H1 (cell line): ENCODE measurements at regions not wholly inside any gene's neighbourhood (a gene's known extent, or its start where the extent isn't known, plus 50 kb on each side); places are given as distances from the start of the nearest gene placed in this dataset.

Experiments used
- CTCF ChIA-PET: fragments of 300-600 bp; sonication (Branson Sonifier 250); formaldehyde crosslinking; loops from one replicate; lab custom pipeline; 2021; ENCODE audit not compliant: partially characterized antibody; lab: Charles Lee
- POLR2A ChIA-PET: fragments of 300-600 bp; sonication (Branson Sonifier 250); formaldehyde crosslinking; loops from one replicate; lab custom pipeline; 2021; ENCODE audit warnings: inconsistent platforms; ENCODE audit not compliant: partially characterized antibody; lab: Charles Lee
- DNase-seq, 2 experiments: peaks; one replicate each; pipeline versions ENCODE4 v3.0.0 to v3.0.0-alpha.2; 2010 to 2022; ENCODE audit warnings: low spot score in 2 of 2, low read depth in 1 of 2, mixed read lengths in 1 of 2
- FAIRE-seq: peaks from 2 replicates; lab custom pipeline; 2011; peaks lifted over from hg19 to GRCh38; lab: Jason Lieb, UNC
- H2AFZ ChIP-seq: 2 replicates; pipeline ENCODE4 v1.8.1; 2012; ENCODE audit warnings: low read length, inconsistent platforms
- H2AK5ac ChIP-seq: 2 replicates; pipeline ENCODE4 v1.6.1; 2013; ENCODE audit warnings: low read depth, low read length
- H2BK120ac ChIP-seq: replicated peaks from 2 replicates; pipeline ENCODE3; 2013; ENCODE audit warnings: low read depth, low read length, inconsistent platforms
- H2BK12ac ChIP-seq: 2 replicates; pipeline ENCODE4 v1.6.1; 2013; ENCODE audit warnings: low read depth, low read length
- H2BK15ac ChIP-seq: 2 replicates; pipeline ENCODE4 v1.6.1; 2013; ENCODE audit warnings: low read length
- H2BK20ac ChIP-seq: 2 replicates; pipeline ENCODE4 v1.6.1; 2013; ENCODE audit warnings: low read length
- H2BK5ac ChIP-seq: 2 replicates; pipeline ENCODE4 v1.6.1; 2013; ENCODE audit warnings: low read depth, low read length
- H3K14ac ChIP-seq: 2 replicates; pipeline ENCODE4 v1.6.1; 2013; ENCODE audit warnings: inconsistent platforms; ENCODE audit not compliant: insufficient read length
- H3K18ac ChIP-seq: 2 replicates; pipeline ENCODE4 v1.6.1; 2013; ENCODE audit warnings: low read length; ENCODE audit errors: extremely low read depth
- H3K23ac ChIP-seq: 2 replicates; pipeline ENCODE4 v1.6.1; 2013; ENCODE audit warnings: inconsistent platforms; ENCODE audit not compliant: insufficient read length
- H3K23me2 ChIP-seq: 2 replicates; pipeline ENCODE4 v1.6.1; 2013; ENCODE audit warnings: low read depth, low read length
- H3K27ac ChIP-seq: 2 replicates; pipeline ENCODE4 v1.6.1; 2011; ENCODE audit warnings: low read depth, low read length, inconsistent platforms
- H3K27me3 ChIP-seq, 4 experiments: replicated peaks in 1 of 4; 1 replicate in 1 of 4; 2 replicates in 3 of 4; pipeline versions ENCODE4 v1.6.1 to v1.8.1; 2011 to 2013; ENCODE audit warnings: low read length in 3 of 4, mild to moderate bottlenecking in 3 of 4, inconsistent platforms in 2 of 4, mixed read lengths in 2 of 4, moderate library complexity in 1 of 4; ENCODE audit not compliant: control insufficient read depth in 3 of 4, insufficient read depth in 3 of 4; ENCODE audit errors: extremely low read depth in 1 of 4
- H3K36me3 ChIP-seq, 4 experiments: 2 replicates each; pipeline versions ENCODE4 v1.6.1 to v1.8.1; 2011 to 2013; ENCODE audit warnings: mild to moderate bottlenecking in 4 of 4, low read length in 3 of 4, moderate library complexity in 2 of 4, control low read depth in 1 of 4, inconsistent platforms in 1 of 4; ENCODE audit not compliant: insufficient read depth in 4 of 4, control insufficient read depth in 2 of 4
- H3K4ac ChIP-seq: replicated peaks from 2 replicates; pipeline ENCODE3; 2013; ENCODE audit warnings: low read length, low read depth, mixed read lengths, inconsistent platforms; ENCODE audit not compliant: insufficient read length
- H3K4me1 ChIP-seq, 4 experiments: replicated peaks in 1 of 4; 1 replicate in 1 of 4; 2 replicates in 3 of 4; pipeline versions ENCODE4 v1.6.1 to v1.8.1; 2011 to 2013; ENCODE audit warnings: low read length in 3 of 4, inconsistent platforms in 2 of 4, mixed read lengths in 1 of 4; ENCODE audit not compliant: insufficient read depth in 4 of 4, control insufficient read depth in 3 of 4
- H3K4me2 ChIP-seq, 2 experiments: 2 replicates each; pipeline versions ENCODE4 v1.6.1 to v1.8.1; 2011 to 2013; ENCODE audit warnings: low read depth in 2 of 2, low read length in 2 of 2, control low read depth in 1 of 2, inconsistent platforms in 1 of 2, mild to moderate bottlenecking in 1 of 2; ENCODE audit not compliant: insufficient read depth in 1 of 2
- H3K4me3 ChIP-seq, 4 experiments: fragments of 200-600, 300-600 bp in 1 of 4; sonication (generic), shearing (Covaris generic), sonication (Bioruptor Twin) in 1 of 4; 2 replicates each; pipeline versions ENCODE4 v1.5.1 to v1.8.1; 2011 to 2016; ENCODE audit warnings: low read length in 4 of 4, low read depth in 3 of 4, control low read depth in 2 of 4, inconsistent platforms in 2 of 4, mild to moderate bottlenecking in 2 of 4, mixed read lengths in 1 of 4, moderate library complexity in 1 of 4; ENCODE audit not compliant: insufficient read depth in 2 of 4; ENCODE audit errors: extremely low read depth in 1 of 4
- H3K56ac ChIP-seq: replicated peaks from 2 replicates; pipeline ENCODE3; 2013; ENCODE audit warnings: low read depth, mild to moderate bottlenecking, mixed read lengths, low read length, inconsistent platforms; ENCODE audit not compliant: insufficient read length
- H3K79me1 ChIP-seq: 2 replicates; pipeline ENCODE4 v1.6.1; 2013; ENCODE audit warnings: low read depth, low read length, control low read depth
- H3K79me2 ChIP-seq, 2 experiments: 2 replicates each; pipeline versions ENCODE4 v1.6.1 to v1.8.1; 2012 to 2013; ENCODE audit warnings: low read length in 2 of 2, mild to moderate bottlenecking in 2 of 2, inconsistent platforms in 1 of 2; ENCODE audit not compliant: insufficient read depth in 2 of 2, control insufficient read depth in 1 of 2
- H3K9ac ChIP-seq, 4 experiments: replicated peaks in 1 of 4; 1 replicate in 1 of 4; 2 replicates in 3 of 4; pipeline versions ENCODE4 v1.6.1 to v1.8.1; 2011 to 2013; ENCODE audit warnings: low read depth in 3 of 4, low read length in 3 of 4, control low read depth in 2 of 4, mild to moderate bottlenecking in 2 of 4, moderate library complexity in 2 of 4, inconsistent platforms in 1 of 4; ENCODE audit errors: extremely low read depth in 1 of 4
- H3K9me3 ChIP-seq, 2 experiments: 2 replicates each; pipeline versions ENCODE4 v1.6.1 to v1.8.1; 2012 to 2013; ENCODE audit warnings: mild to moderate bottlenecking in 2 of 2, moderate library complexity in 2 of 2, control low read depth in 1 of 2, inconsistent platforms in 1 of 2, low read depth in 1 of 2, low read length in 1 of 2, mixed read lengths in 1 of 2; ENCODE audit not compliant: insufficient read depth in 2 of 2
- H4K20me1 ChIP-seq, 2 experiments: replicated peaks in 1 of 2; 2 replicates each; pipeline versions ENCODE3 to v1.8.1; 2011 to 2013; ENCODE audit warnings: inconsistent platforms in 2 of 2, low read length in 2 of 2, mild to moderate bottlenecking in 1 of 2; ENCODE audit not compliant: insufficient read depth in 2 of 2, control insufficient read depth in 1 of 2
- H4K5ac ChIP-seq: 2 replicates; pipeline ENCODE4 v1.6.1; 2013; ENCODE audit warnings: low read length, low read depth, mixed read lengths, inconsistent platforms; ENCODE audit not compliant: insufficient read length
- H4K8ac ChIP-seq: 2 replicates; pipeline ENCODE4 v1.8.0; 2013; ENCODE audit warnings: mild to moderate bottlenecking, moderate library complexity, low read length, inconsistent platforms; ENCODE audit not compliant: insufficient read depth; ENCODE audit errors: extremely low read depth
- H4K91ac ChIP-seq: replicated peaks from 2 replicates; pipeline ENCODE3; 2013; ENCODE audit warnings: low read length, mixed read lengths, inconsistent platforms; ENCODE audit not compliant: insufficient read length
- CHD1 ChIP-seq: IDR thresholded peaks from 2 replicates; pipeline ENCODE4 v1.6.1; 2012; ENCODE audit warnings: low read depth, low read length, improper control_type of control experiment
- EZH2 ChIP-seq: fragments of 200-600 bp; sonication (generic); IDR thresholded peaks from 2 replicates; pipeline ENCODE4 v1.7.1; 2012; ENCODE audit warnings: low read depth, mild to moderate bottlenecking, moderate library complexity, low read length, inconsistent platforms; ENCODE audit not compliant: severe bottlenecking
- GABPA ChIP-seq: IDR thresholded peaks from 2 replicates; pipeline ENCODE4 v1.6.1; 2011; ENCODE audit warnings: mild to moderate bottlenecking, low read length, moderate library complexity, borderline replicate concordance; ENCODE audit not compliant: insufficient read depth
- HDAC2 ChIP-seq, 2 experiments: fragments of 300-600 bp in 1 of 2; sonication (generic) in 1 of 2; IDR thresholded peaks; 2 replicates each; pipeline ENCODE4 v1.6.1; 2011 to 2012; ENCODE audit warnings: low read depth in 2 of 2, low read length in 2 of 2, mild to moderate bottlenecking in 2 of 2, moderate library complexity in 2 of 2, borderline replicate concordance in 1 of 2, inconsistent platforms in 1 of 2
- KDM5A ChIP-seq: fragments of 200-600 bp; IDR thresholded peaks from 2 replicates; pipeline ENCODE4 v1.7.1; 2012; ENCODE audit warnings: mild to moderate bottlenecking, low read length, inconsistent platforms, mixed read lengths
- NANOG ChIP-seq: IDR thresholded peaks from 2 replicates; pipeline ENCODE4 v1.6.1; 2011; ENCODE audit warnings: low read length, low read depth, mild to moderate bottlenecking, inconsistent platforms; ENCODE audit not compliant: insufficient read depth, poor library complexity, severe bottlenecking
- PHF8 ChIP-seq: fragments of 200-600 bp; sonication (generic); conservative IDR thresholded peaks from 2 replicates; pipeline ENCODE4 v1.7.1; 2012; ENCODE audit warnings: low read depth, mild to moderate bottlenecking, inconsistent platforms, low read length, moderate library complexity
- SP2 ChIP-seq: IDR thresholded peaks from 2 replicates; pipeline ENCODE4 v1.6.1; 2012; ENCODE audit warnings: mild to moderate bottlenecking, low read length, inconsistent platforms
- ZNF274 ChIP-seq: IDR thresholded peaks from 2 replicates; pipeline ENCODE4 v1.7.0; 2012; ENCODE audit warnings: low read length, borderline replicate concordance; ENCODE audit errors: extremely low read depth
- WGBS, 2 experiments: shearing (Covaris generic) in 1 of 2; methylation state at CpG; one replicate each; pipeline versions ENCODE4 v1.1.6 to v1.1.7; 2013 to 2015; ENCODE audit warnings: low lambda C conversion rate in 2 of 2, mixed read lengths in 2 of 2, inconsistent platforms in 1 of 2, low coverage in 1 of 2, missing lambda C conversion rate in 1 of 2; ENCODE audit not compliant: insufficient replicate concordance in 2 of 2, insufficient coverage in 1 of 2, insufficient read length in 1 of 2; ENCODE audit errors: extremely low coverage in 1 of 2, missing lambda C conversion rate in 1 of 2; 5-methylcytosine and 5-hydroxymethylcytosine counted together

DNA sequence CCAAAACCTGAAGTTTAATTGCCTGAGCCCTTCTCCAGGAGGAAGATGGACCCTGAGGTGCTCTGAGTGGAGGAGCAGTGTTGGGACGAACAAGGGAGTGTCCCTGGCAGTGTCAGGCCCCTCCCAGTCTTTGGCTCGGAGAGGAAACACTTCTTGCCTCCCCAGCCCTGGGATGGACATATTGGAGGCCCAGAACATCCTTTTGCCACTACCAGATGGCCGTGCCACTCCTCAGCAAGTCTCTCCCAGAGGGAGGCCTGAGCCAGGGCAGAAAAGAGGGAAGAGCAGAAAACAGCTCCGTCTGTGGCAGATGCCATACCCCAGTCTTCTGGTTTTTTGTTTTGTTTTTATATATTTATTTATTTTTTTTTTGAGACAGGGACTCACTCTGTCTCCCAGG, 91.5 kb upstream of the CRHR1 start:
- no peaks in the 10 kb centered on the region for H3K79me1 ChIP-seq
- H3K4me2 ChIP-seq = no peak overlapping the region
- CTCF ChIA-PET = interaction anchor here (0.6 to 0.8 kb wide), 2 partner anchors 10 to 523 kb away, joined by 3 read pairs; no protein-coding TSS in a partner anchor
- H3K56ac ChIP-seq = no peak overlapping the region
- no peak overlapping the region for H3K18ac ChIP-seq
- no peak overlapping the region for H2BK120ac ChIP-seq
- FAIRE-seq = no peak
- H3K36me3 ChIP-seq = no peaks in the 10 kb centered on the region; a peak in 1 of 8 replicates
- no peak overlapping the region for H2BK5ac ChIP-seq
- no peak overlapping the region for H3K9ac ChIP-seq
- no peak overlapping the region for H2BK12ac ChIP-seq
- no peaks in the 10 kb centered on the region for H3K23me2 ChIP-seq
- H2AK5ac ChIP-seq = no peak overlapping the region
- H2AFZ ChIP-seq = no peak overlapping the region
- H3K4ac ChIP-seq = no peak overlapping the region
- H3K23ac ChIP-seq = no peak overlapping the region
- H2BK15ac ChIP-seq = no peak overlapping the region
- H3K27ac ChIP-seq = no peak overlapping the region
- no peaks in the 10 kb centered on the region for H3K4me1 ChIP-seq
- no peak for DNase-seq
- WGBS, 2 experiments = 88% methylated on average over 3 of the region's 4 CpGs; no CpG with 5 or more reads in 1 of the 2 experiments
- H3K14ac ChIP-seq = no peak overlapping the region
- H4K8ac ChIP-seq = no peak overlapping the region
- no peak overlapping the region for H4K91ac ChIP-seq
- H3K27me3 ChIP-seq = peaks cover 0 to 5% (median 0%) of the 10 kb centered on the region in 4 experiments; a peak in 3 of 7 replicates
- H3K4me3 ChIP-seq = no peak overlapping the region
- H4K20me1 ChIP-seq = no peaks in the 10 kb centered on the region
- POLR2A ChIA-PET = interaction anchor here (0.6 kb wide), 1 partner anchor 216 kb away, joined by 3 read pairs; no protein-coding TSS in a partner anchor
- no peak overlapping the region for H4K5ac ChIP-seq
- H2BK20ac ChIP-seq = no peak overlapping the region
- TF ChIP-seq ZNF274 = no peak
- TF ChIP-seq KDM5A = no peak
- TF ChIP-seq PHF8 = no peak
- no peak for TF ChIP-seq SP2
- no peak for TF ChIP-seq CHD1
- no peak for TF ChIP-seq HDAC2 (IDR thresholded peaks at IDR 0.05; ENCODE audit: borderline replicate concordance in 1 of 2, low read depth in 2 of 2, low read length in 2 of 2)
- TF ChIP-seq EZH2 = no peak
- no peak for TF ChIP-seq GABPA
- TF ChIP-seq NANOG = no peak
- H3K9me3 ChIP-seq = no peaks in the 10 kb centered on the region
- no peaks in the 10 kb centered on the region for H3K79me2 ChIP-seq
